ENCODE measurements at regions not wholly inside any gene's neighbourhood (a gene's known extent, or its start where the extent isn't known, plus 50 kb on each side); places are given as distances from the start of the nearest gene placed in this dataset.
A peak's percentile ranks its signal among the peaks of the same experiment; 100 is the strongest.
"Not testable (repeated sequence)": the region's sequence is repeated elsewhere in the genome, so short reads cannot be mapped to it uniquely, and the experiment has no call there.

- H3K27me3 Mint-ChIP-seq, result peaks cover 15% of the 10 kb centered on the region
- H3K27ac Mint-ChIP-seq, result no peak overlapping the region
- H3K4me3 Mint-ChIP-seq, result no peak overlapping the region
- no peak for ATAC-seq
- no peaks in the 10 kb centered on the region for H3K4me1 Mint-ChIP-seq
- peaks cover 0 to 7% of the 10 kb centered on the region in 2 donors for H3K9me3 Mint-ChIP-seq
- DNase-seq, result no peak
Observed at GRCh38 chr7:42742318-42742717, 169.6 kb downstream of the C7orf25 start.

GRCh38 chr7:42740408-42740807 is 171.5 kb downstream of the C7orf25 start:
- Mint-ChIP-seq H3K9me3 (peaks cover 0 to 7% of the 10 kb centered on the region in 2 donors), H3K27me3 (peaks cover 8% of the 10 kb centered on the region), H3K4me1 (no peaks in the 10 kb centered on the region), H3K27ac (no peak overlapping the region), H3K4me3 (no peak overlapping the region)
- DNase-seq (no peak), ATAC-seq (no peak)

- Mint-ChIP-seq H3K27me3 (peaks cover 7% of the 10 kb centered on the region), H3K27ac (no peak overlapping the region), H3K9me3 (peaks cover under 1 to 7% of the 10 kb centered on the region in 2 donors), H3K4me3 (no peak overlapping the region), H3K4me1 (no peaks in the 10 kb centered on the region)
- DNase-seq (no peak), ATAC-seq (no peak)
Observed at GRCh38 chr7:42739638-42740037, 172.2 kb downstream of the C7orf25 start.

- peaks cover 3 to 7% of the 10 kb centered on the region in 2 donors for H3K9me3 Mint-ChIP-seq
- no peaks in the 10 kb centered on the region for H3K4me1 Mint-ChIP-seq
- DNase-seq (no peak), ATAC-seq (no peak)
- H3K27me3 Mint-ChIP-seq, result peaks cover 8% of the 10 kb centered on the region
- no peak overlapping the region for H3K27ac Mint-ChIP-seq
- no peak overlapping the region for H3K4me3 Mint-ChIP-seq
Observed at GRCh38 chr7:42736931-42737330, 174.9 kb downstream of the C7orf25 start.

- H3K9me3 Mint-ChIP-seq, result peaks cover 3 to 7% of the 10 kb centered on the region in 2 donors
- no peak overlapping the region for H3K27ac Mint-ChIP-seq
- no peak for DNase-seq
- no peaks in the 10 kb centered on the region for H3K4me1 Mint-ChIP-seq
- H3K27me3 Mint-ChIP-seq, result peaks cover 8% of the 10 kb centered on the region
- ATAC-seq, result no peak
- H3K4me3 Mint-ChIP-seq, result no peak overlapping the region
Observed at GRCh38 chr7:42735081-42735480, 176.8 kb downstream of the C7orf25 start.

- Mint-ChIP-seq H3K4me1 (no peaks in the 10 kb centered on the region), H3K27ac (no peak overlapping the region), H3K27me3 (peaks cover 8% of the 10 kb centered on the region), H3K4me3 (no peak overlapping the region), H3K9me3 (peaks cover 3 to 7% of the 10 kb centered on the region in 2 donors)
- DNase-seq (no peak), ATAC-seq (no peak)
Observed at GRCh38 chr7:42734568-42734967, 177.3 kb downstream of the C7orf25 start.

GRCh38 chr7:42733040-42733439 is 178.8 kb downstream of the C7orf25 start:
- no peak for DNase-seq
- Mint-ChIP-seq H3K27ac (no peak overlapping the region), H3K27me3 (peaks cover 8% of the 10 kb centered on the region), H3K9me3 (peaks cover 3 to 7% of the 10 kb centered on the region in 2 donors), H3K4me1 (no peaks in the 10 kb centered on the region), H3K4me3 (no peak overlapping the region)
- ATAC-seq, result no peak

- Mint-ChIP-seq H3K9me3 (peaks cover 0 to 3% of the 10 kb centered on the region in 2 donors), H3K27me3 (peaks cover 11% of the 10 kb centered on the region), H3K4me3 (no peak overlapping the region), H3K4me1 (no peaks in the 10 kb centered on the region), H3K27ac (no peak overlapping the region)
- no peak for DNase-seq
- no peak for ATAC-seq
Observed at GRCh38 chr7:42730586-42730985, 181.3 kb downstream of the C7orf25 start.

DNA sequence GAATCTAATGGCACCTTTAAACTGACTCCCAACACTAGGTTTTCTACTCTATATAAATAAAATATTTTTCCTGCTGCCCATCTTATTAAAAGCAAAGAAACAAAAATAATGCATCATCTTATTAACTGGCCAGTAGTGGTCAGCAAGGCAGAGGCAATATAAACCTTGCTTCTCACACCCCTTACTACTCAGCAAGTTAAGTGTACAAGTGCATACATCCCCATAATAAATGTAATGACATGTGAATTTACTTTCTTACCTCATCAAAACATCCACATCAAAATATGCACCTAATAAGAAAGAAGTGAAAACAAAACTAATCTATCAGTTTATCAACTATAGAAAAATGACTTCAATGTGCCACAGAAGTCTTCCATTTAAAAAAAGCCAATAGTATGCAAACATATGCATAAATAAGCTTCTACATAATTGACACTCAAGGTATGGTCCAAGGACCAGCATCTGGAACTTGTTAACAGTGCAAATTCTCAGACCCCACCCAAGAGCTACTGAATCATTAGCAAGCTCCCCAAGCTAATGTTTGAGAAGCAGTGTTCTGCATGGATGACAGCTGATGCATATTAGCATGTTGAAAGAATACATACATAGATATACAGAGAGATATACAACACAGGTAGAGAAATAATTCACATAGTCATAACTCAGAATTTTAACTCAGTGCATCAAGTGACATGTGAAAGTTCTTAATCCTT is 182.7 kb downstream of the C7orf25 start:
- no peaks in the 10 kb centered on the region for H3K4me1 Mint-ChIP-seq
- no peak overlapping the region for H3K4me3 Mint-ChIP-seq
- H3K27ac Mint-ChIP-seq, result no peak overlapping the region

DNA sequence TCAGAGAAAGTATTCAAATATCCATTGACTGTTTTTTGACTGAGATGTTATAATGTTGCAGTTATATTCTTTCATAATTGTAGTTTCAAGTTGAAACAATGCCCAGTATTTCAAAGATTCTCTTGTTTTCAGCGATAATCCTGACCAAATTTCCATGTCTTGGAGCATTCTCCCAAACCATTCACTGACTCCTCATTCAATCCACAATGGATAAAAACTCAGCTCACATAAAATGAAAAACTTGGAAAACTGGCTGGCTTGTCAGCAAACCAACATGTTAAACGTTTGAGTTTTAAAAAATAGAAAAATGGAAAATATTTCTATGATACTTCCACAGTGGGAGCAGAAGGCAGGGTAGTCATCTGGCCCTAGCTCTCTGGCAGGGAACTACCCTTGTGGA is 184.4 kb downstream of the C7orf25 start:
- no peak overlapping the region for H3K27ac Mint-ChIP-seq
- H3K4me1 Mint-ChIP-seq, result no peaks in the 10 kb centered on the region
- DNase-seq (no peak), ATAC-seq (no peak)
- peaks cover 8% of the 10 kb centered on the region for H3K27me3 Mint-ChIP-seq
- H3K9me3 Mint-ChIP-seq, result no peaks in the 10 kb centered on the region
- no peak overlapping the region for H3K4me3 Mint-ChIP-seq

More for the DNA sequence above, 182.7 kb downstream of the C7orf25 start:
- no peak for ATAC-seq
- Mint-ChIP-seq H3K27me3 (peaks cover 15% of the 10 kb centered on the region), H3K9me3 (no peaks in the 10 kb centered on the region)
- DNase-seq, result no peak

DNA sequence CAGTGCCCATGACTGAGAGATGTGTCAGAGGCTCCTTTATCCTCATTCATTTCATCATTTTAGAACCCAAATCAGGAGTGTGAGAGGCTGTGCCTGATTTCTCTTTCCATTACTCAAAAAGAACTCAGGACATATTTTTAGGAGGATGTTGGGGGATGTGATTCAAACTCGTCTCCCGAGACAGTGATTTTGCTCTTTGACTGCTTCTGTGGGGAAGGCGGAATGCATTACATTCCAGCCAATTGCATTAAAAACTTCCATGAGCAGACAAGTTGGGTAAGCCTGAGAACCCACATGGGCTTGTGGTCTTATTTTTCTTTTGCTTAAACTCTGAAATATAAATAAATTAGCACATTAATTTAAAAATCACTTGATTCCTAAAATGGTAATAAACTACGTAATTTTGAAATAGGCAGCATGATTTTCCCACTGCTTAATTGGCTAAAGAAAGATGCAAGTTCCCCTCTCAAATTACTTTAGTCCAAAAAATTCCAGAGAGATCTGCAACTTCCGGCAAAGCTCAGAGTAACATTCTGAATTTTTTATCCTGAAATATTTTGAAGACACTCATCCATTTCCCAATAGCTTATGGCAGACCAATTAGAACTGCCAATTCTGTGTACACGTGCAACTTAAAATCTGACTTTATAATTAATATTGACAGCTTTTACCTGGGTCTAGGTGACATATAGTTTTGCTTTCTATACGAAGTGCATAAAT is 185.6 kb downstream of the C7orf25 start:
- no peak for DNase-seq
- no peak for ATAC-seq

DNA sequence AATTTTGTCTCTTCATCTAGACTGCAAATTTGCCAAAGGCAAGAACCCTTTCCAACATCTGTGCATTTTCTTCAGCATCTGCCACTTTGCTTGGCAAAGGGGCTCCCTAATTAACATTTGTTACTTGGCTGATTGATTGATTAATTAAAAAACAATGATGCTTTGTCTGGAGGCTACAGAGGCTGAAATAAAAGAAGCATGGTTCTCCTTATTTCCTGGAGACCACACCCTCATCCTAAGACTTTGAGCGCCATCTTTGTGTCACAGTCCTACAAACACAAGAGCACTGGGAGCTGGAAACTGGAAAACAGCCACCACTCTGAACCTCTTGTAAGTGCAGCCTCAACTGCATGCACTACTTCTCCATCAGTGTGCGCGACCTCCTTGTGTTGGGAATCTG is 189.2 kb downstream of the C7orf25 start:
- no peak for ATAC-seq
- Mint-ChIP-seq H3K27me3 (peaks cover 8% of the 10 kb centered on the region), H3K4me3 (no peak overlapping the region), H3K27ac (no peak overlapping the region), H3K9me3 (peaks cover 0 to 3% of the 10 kb centered on the region in 2 donors), H3K4me1 (no peaks in the 10 kb centered on the region)
- DNase-seq, result no peak

More for the DNA sequence above, 185.6 kb downstream of the C7orf25 start:
- H3K27ac Mint-ChIP-seq, result no peak overlapping the region
- peaks cover 8% of the 10 kb centered on the region for H3K27me3 Mint-ChIP-seq
- no peaks in the 10 kb centered on the region for H3K4me1 Mint-ChIP-seq
- no peak overlapping the region for H3K4me3 Mint-ChIP-seq
- H3K9me3 Mint-ChIP-seq, result no peaks in the 10 kb centered on the region

DNA sequence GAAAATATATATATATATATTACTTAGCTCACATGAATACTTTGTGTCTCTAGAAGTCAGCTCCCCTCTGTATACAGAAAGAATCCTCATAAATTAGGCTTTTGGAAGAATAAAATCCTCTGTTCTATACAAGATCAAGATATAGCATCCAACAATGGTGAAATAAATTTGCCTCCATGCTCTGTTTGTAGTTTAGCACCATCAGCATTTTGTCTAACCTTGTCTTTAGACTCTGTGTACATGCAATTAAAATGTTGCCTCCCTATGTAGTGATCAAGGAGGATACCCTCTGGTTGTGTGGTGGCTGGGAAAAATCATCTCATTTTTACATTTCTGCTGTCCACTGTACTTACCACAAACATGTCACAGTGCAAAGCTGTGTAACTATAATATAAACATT is 189.7 kb downstream of the C7orf25 start:
- no peak for DNase-seq
- Mint-ChIP-seq H3K4me1 (no peaks in the 10 kb centered on the region), H3K27ac (no peak overlapping the region), H3K27me3 (peaks cover 13% of the 10 kb centered on the region), H3K4me3 (no peak overlapping the region), H3K9me3 (peaks cover 0 to 8% of the 10 kb centered on the region in 2 donors)
- ATAC-seq, result no peak

- no peak overlapping the region for H3K4me3 Mint-ChIP-seq
- H3K9me3 Mint-ChIP-seq, result peaks cover 3 to 14% of the 10 kb centered on the region in 2 donors
- H3K4me1 Mint-ChIP-seq, result no peaks in the 10 kb centered on the region
- H3K27ac Mint-ChIP-seq, result peak overlapping the region in 1 of 2 donors; percentile 9
- peaks cover 19% of the 10 kb centered on the region for H3K27me3 Mint-ChIP-seq
- ATAC-seq, result no peak
- DNase-seq, result no peak
Observed at GRCh38 chr7:42720991-42721796, 190.7 kb downstream of the C7orf25 start.

DNA sequence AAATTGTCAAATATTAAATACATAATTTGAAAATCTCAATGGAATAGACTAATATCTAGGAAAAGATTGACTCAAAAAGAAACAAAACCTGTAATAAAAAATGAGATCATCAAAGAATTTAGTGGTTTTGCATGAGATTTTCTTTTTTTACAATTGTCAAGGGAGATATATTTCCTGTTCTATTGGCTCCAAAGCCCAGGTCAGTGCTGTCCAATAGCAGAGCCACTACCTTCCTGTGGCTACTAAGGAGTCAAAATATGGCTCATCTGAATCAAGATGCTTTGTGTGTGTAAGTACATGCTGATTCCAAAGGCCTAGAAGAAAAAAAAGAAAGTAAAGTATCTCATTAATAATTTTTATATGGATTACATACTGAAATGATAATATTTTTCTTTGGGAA is 191.9 kb downstream of the C7orf25 start:
- no peaks in the 10 kb centered on the region for H3K4me1 Mint-ChIP-seq
- ATAC-seq (no peak), DNase-seq (no peak)
- peaks cover 7 to 14% of the 10 kb centered on the region in 2 donors for H3K9me3 Mint-ChIP-seq
- H3K27ac Mint-ChIP-seq, result no peak overlapping the region
- no peak overlapping the region for H3K4me3 Mint-ChIP-seq
- peaks cover 11% of the 10 kb centered on the region for H3K27me3 Mint-ChIP-seq

- H3K4me3 Mint-ChIP-seq, ATAC-seq, DNase-seq, H3K27ac Mint-ChIP-seq, H3K4me1 Mint-ChIP-seq: not testable (repeated sequence)
- Mint-ChIP-seq H3K27me3 (peaks cover 11% of the 10 kb centered on the region), H3K9me3 (peaks cover 7 to 20% of the 10 kb centered on the region in 2 donors)
Observed at GRCh38 chr7:42718466-42718865, 193.4 kb downstream of the C7orf25 start.
